Skeletal muscle satellite cell (primary cell): ENCODE measurements at regions not wholly inside any gene's neighbourhood (a gene's known extent, or its start where the extent isn't known, plus 50 kb on each side); places are given as distances from the start of the nearest gene placed in this dataset.
"Not testable (repeated sequence)": the region's sequence is repeated elsewhere in the genome, so short reads cannot be mapped to it uniquely, and the experiment has no call there.

Experiments used
- H3K27me3 ChIP-seq: 2 replicates; pipeline ENCODE4 v1.7.0; 2013; ENCODE audit warnings: low read length; ENCODE audit not compliant: control insufficient read depth, insufficient read depth
- H3K36me3 ChIP-seq: 2 replicates; pipeline ENCODE4 v1.7.0; 2013; ENCODE audit warnings: mild to moderate bottlenecking, control low read depth, low read length; ENCODE audit not compliant: insufficient read depth
- H3K4me1 ChIP-seq: 2 replicates; pipeline ENCODE4 v1.7.0; 2013; ENCODE audit warnings: low read length; ENCODE audit not compliant: control insufficient read depth, insufficient read depth
- H3K4me2 ChIP-seq: 2 replicates; pipeline ENCODE4 v1.7.0; 2013; ENCODE audit warnings: mild to moderate bottlenecking, low read length
- H3K4me3 ChIP-seq: 2 replicates; pipeline ENCODE4 v1.7.0; 2013; ENCODE audit warnings: low read length
- H3K9ac ChIP-seq: 2 replicates; pipeline ENCODE4 v1.7.0; 2013; ENCODE audit warnings: mild to moderate bottlenecking, low read depth, low read length, moderate library complexity
- H3K9me3 ChIP-seq: replicated peaks from 2 replicates; pipeline ENCODE4 v1.7.0; 2013; ENCODE audit warnings: mild to moderate bottlenecking, control low read depth, low read length

DNA sequence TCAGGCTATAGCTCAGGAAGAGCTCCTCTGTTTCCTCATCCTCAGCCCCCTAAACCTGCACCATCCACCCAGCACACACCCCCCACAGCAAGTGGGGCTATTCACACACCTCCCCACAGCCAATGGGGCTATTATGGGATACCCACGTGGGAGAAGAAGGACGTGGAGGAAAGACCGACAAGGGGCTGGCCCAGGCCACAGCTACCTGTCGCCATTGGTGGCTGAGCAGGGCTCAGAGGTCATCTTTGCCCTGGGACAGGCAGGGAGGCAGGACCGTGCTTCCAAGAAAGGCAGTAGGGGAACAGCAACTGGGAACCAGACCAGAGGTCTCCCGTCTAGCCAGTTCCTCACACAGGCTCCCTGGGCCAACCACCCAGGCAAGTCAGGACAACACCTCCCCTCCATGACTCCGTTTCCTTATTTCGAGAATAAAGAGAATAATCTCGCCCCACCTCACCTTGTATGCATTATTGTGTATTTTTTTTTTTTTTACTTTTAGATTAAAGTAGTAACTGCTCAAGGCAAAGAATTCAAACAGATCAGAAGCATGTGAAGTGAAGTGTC lies 92.3 kb upstream of the TARDBP start:
- Histone ChIP-seq H3K9ac (no peak overlapping the region), H3K4me2 (no peak overlapping the region), H3K9me3 (no peaks in the 10 kb centered on the region), H3K4me1 (no peaks in the 10 kb centered on the region), H3K27me3 (peaks cover 28% of the 10 kb centered on the region), H3K36me3 (no peaks in the 10 kb centered on the region), H3K4me3 (no peak overlapping the region)

DNA sequence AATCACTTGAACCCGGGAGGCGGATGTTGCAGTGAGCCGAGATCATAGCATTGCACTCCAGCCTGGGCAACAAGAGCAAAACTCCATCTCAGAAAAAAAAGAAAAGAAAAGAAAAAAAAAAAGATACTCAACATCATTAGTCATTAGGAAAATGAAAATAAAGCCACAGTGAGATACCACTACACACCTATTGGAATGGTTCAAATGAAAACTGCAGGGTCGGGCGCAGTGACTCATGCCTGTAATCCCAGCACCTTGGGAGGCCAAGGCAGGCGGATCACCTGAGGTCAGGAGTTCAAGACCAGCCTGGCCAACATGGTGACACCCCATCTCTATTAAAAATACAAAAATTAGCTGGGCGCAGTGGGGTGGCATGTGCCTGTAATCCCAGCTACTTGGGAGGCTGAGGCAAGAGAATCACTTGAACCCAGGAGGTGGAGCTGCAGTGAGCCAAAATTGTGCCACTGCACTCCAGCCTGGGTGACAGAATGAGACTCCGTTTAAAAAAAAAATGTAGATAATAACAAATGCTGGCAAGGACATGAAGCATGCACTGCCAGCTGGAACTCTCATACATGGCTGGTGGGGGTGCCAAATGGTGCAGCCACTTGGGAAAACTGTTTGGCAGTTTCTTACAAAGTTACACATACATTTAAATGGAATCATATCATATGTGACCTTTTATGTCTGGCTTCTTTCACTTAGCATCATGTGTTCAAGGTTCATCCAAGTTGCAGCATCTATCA lies 90.0 kb upstream of the TARDBP start:
- H3K4me1 ChIP-seq, H3K4me3 ChIP-seq, H3K9ac ChIP-seq, H3K36me3 ChIP-seq, H3K9me3 ChIP-seq, H3K4me2 ChIP-seq: not testable (repeated sequence)
- peaks cover 31% of the 10 kb centered on the region for H3K27me3 ChIP-seq

DNA sequence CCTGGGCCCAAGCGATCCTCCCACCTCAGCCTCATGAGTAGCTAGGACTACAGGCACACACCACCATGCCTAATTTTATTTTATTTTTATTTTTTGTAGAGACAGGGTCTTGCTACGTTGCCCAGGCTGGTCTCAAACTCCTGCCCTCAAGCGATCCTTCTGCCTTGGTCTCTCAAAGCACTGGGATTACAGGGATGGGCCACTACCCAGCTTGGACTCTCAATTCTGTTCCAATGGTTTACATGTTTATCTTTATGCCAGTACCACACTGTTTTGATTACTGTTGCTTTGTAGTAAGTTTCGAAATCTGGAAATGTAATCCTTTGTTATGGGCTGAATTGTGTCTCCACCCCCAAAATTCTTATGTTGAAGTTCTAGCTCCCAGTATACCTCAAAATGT lies 88.4 kb upstream of the TARDBP start:
- Histone ChIP-seq H3K9me3 (peaks cover 7% of the 10 kb centered on the region), H3K4me2 (no peak overlapping the region), H3K9ac (no peak overlapping the region), H3K27me3 (peaks cover 19% of the 10 kb centered on the region), H3K36me3 (no peaks in the 10 kb centered on the region), H3K4me1 (no peaks in the 10 kb centered on the region), H3K4me3 (no peak overlapping the region)

DNA sequence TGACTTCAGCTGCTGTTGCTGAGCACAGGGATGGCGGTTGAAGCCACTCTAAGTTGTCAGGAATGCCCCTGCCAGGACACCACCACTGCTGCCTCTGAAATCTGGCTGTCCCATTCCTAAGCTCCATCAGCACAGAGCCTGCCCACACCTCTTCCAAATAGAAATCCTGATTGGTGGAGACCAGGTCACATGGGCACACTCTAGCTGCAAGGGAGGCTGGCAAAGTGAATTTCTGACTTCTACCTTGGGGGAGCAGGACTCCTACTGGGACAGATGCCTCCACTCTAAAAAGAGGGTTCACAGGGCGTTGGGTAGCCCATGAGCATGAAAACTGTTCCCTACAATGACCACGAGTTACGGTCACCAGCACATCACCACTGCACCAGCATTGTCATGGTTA lies 83.8 kb upstream of the TARDBP start:
- H3K36me3 ChIP-seq, result no peaks in the 10 kb centered on the region
- no peak overlapping the region for H3K4me2 ChIP-seq
- H3K9me3 ChIP-seq, result peaks cover 7% of the 10 kb centered on the region
- H3K27me3 ChIP-seq, result peaks cover 15% of the 10 kb centered on the region
- no peaks in the 10 kb centered on the region for H3K4me1 ChIP-seq
- H3K9ac ChIP-seq, result no peak overlapping the region
- H3K4me3 ChIP-seq, result no peak overlapping the region

DNA sequence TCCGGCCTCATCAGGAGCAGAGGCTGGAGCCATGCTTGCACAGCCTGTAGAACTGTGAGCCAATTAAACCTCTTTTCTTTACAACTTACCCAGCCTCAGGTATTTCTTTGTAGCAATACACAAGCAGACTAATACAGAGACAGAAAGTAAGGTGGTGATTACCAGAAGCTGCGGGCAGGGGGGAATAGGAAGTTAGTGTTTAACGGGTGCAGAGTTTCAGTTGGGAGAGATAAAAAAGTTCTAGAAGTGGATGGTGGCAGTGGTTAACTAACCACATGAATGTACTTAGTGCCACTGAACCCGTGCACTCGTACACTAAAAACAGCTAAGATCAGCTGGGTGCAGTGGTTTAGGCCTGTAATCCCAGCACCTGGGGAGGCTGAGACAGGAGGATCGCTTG lies 80.4 kb upstream of the TARDBP start:
- Histone ChIP-seq H3K27me3 (peaks cover 9% of the 10 kb centered on the region), H3K4me3 (no peak overlapping the region), H3K9ac (no peak overlapping the region), H3K4me1 (no peaks in the 10 kb centered on the region), H3K9me3 (peaks cover 7% of the 10 kb centered on the region), H3K4me2 (no peak overlapping the region), H3K36me3 (no peaks in the 10 kb centered on the region)

DNA sequence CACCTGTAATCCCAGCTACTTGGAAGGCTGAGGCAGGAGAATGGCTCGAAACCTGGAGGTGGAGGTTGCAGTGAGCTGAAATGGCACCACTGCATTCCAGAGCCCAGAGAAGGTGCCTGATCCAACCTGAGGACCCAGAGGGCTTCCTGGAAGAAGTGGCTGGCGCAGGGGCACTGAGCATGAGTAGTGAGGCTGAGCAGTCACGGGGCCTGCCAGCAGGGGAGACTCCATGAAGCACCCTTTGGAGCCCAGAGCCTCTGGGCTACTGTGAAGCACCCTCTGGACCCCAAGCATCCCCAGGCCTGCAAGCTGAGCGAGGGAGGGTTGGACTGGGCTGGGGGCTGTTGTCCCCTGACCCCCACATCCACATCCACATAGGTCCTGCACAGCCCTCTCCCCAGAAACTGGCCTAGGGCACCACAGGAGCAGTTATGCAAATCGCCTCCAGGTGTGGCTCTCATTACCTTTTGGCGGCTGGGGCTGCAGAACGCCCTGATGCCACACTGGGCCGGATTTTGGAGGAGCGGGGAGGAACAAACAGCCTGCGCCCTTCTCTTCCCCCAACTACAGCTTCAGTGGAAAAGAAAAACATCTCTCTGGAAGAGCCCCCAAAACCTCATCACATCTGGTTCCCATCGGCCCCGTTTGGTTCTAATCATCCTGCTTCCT lies 78.2 kb upstream of the TARDBP start:
- no peaks in the 10 kb centered on the region for H3K9me3 ChIP-seq
- H3K36me3 ChIP-seq, result no peaks in the 10 kb centered on the region
- H3K27me3 ChIP-seq, result peaks cover 13% of the 10 kb centered on the region
- no peak overlapping the region for H3K9ac ChIP-seq
- H3K4me2 ChIP-seq, result no peak overlapping the region
- H3K4me3 ChIP-seq, result no peak overlapping the region
- H3K4me1 ChIP-seq, result no peaks in the 10 kb centered on the region

DNA sequence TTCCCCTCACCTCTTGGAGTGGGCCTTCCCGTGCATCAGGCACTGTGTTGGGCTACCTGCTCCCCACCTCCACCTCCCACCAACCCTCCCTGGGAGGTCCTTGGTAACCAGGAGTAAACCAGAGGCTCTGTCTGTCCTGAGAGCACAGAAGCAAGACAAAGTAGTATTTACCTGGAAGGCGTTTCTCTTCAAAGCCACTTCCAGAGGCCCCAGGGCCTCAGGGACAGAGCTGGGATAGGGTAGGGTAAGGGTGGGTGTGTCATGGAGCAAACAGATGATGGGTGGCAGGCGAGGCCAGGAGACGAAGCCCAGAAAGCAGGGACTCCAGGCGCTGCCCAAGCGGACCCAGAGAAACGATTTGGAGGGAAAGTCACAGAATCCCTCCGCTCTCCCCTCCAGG lies 77.2 kb upstream of the TARDBP start:
- Histone ChIP-seq H3K4me3 (no peak overlapping the region), H3K27me3 (peaks cover 19% of the 10 kb centered on the region), H3K9me3 (no peaks in the 10 kb centered on the region), H3K4me2 (no peak overlapping the region), H3K9ac (no peak overlapping the region), H3K36me3 (no peaks in the 10 kb centered on the region), H3K4me1 (no peaks in the 10 kb centered on the region)

DNA sequence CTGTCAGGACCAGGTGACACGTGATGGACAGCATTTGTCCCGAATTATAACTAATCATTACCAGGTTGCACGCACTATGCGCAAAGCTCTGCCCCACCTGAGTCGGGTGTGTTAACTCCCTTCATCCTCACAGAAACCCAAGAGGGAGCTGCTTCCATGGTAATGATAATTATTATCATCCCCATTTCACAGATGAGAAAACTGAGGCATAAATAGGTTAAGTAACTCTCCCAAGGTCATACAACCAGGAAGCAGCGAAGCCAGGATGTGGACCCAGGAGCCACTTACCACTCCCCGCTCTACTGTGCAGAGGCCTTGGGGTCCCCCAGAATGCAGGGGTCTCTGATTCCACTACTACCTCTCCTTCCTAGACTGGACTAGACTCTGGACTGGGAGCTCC lies 76.7 kb upstream of the TARDBP start:
- H3K4me2 ChIP-seq, result no peak overlapping the region
- H3K27me3 ChIP-seq, result peaks cover 19% of the 10 kb centered on the region
- no peaks in the 10 kb centered on the region for H3K4me1 ChIP-seq
- H3K9ac ChIP-seq, result no peak overlapping the region
- H3K9me3 ChIP-seq, result no peaks in the 10 kb centered on the region
- H3K4me3 ChIP-seq, result no peak overlapping the region
- H3K36me3 ChIP-seq, result no peaks in the 10 kb centered on the region

DNA sequence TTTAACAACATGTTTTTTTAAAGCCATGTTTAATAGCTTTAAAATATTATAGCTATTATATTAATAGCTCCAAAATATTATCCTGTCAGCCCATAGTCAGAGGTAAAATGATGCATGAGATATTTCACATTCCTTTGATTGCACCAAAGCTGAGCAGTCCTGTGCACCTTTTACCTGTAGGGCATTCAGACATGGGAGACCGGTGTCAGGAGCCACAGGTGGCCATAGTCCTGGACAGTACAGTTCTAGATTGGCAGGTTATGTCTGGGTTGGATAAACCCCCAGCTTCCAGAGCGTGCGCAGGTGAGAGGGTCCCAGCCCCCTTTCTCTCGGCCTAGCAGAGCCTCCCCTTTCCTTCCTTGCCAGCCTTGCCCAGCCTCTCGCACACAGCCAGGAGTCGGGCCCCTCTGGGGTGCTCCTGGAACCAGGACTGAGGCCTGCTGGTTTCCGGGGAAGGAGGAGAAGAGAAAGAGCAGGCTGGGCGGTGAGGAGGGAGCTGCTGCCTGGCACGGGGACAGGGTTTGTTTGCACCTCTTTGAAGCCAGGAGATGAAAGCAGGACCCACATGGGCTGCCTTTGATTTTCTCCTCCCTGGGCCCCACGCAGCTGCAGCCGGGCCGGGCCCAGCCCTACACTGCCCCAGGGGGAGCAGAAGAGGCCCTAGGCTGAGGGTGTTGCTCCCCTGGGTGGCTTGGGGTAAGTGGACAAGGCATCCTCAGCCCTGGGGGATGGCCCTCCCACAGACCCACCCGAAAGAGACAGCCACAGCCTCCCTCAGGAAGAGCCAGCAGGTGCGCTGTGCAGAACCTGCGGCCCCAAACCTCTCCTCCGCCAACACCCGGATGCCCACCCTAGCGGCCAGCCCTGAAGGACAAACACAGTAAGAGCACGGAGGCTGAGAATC lies 75.2 kb upstream of the TARDBP start:
- Histone ChIP-seq H3K27me3 (peaks cover 15% of the 10 kb centered on the region), H3K9ac (no peak overlapping the region), H3K4me1 (no peaks in the 10 kb centered on the region), H3K4me3 (no peak overlapping the region), H3K36me3 (no peaks in the 10 kb centered on the region), H3K9me3 (no peaks in the 10 kb centered on the region), H3K4me2 (no peak overlapping the region)

DNA sequence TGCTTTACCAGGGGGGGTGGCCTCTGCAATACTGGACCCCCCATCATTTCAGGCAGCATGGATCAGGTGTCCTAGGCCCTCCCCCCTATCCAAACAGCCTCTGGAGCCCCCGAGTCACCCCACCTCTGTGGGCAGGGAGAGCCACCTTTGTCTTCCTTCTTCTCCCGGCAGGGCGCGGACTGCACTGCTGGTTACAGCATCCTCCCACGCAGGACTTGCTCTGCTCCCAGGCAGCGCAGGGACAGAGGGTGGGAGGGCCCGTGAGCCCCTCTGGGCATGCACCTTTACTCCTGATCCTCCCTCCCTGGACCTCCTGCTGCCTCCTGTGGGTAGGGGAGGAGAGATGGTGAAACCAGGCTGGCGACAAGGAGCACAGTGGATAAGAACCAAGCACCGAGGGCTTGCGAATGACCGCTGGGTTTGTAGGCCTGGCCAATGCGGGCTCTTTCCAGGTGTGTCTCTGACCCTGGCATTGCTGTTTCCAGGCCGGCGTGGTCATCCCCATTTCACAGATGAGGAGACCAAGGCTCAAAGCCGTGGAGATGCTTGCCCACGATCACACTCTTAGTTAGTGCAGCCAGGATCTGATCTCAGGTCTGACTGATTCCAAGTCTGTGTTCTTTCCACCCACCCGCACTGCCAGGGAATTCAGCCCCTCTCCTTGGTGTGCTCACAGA lies 73.6 kb upstream of the TARDBP start:
- no peak overlapping the region for H3K4me3 ChIP-seq
- H3K4me1 ChIP-seq, result no peaks in the 10 kb centered on the region
- H3K27me3 ChIP-seq, result peaks cover 23% of the 10 kb centered on the region
- no peak overlapping the region for H3K9ac ChIP-seq
- H3K9me3 ChIP-seq, result no peaks in the 10 kb centered on the region
- H3K4me2 ChIP-seq, result no peak overlapping the region
- no peaks in the 10 kb centered on the region for H3K36me3 ChIP-seq
